GM23338 (cell line): ENCODE measurements at regions not wholly inside any gene's neighbourhood (a gene's known extent, or its start where the extent isn't known, plus 50 kb on each side); places are given as distances from the start of the nearest gene placed in this dataset.

ENCODE experiments used
- CREB1 ChIP-seq: fragments of 250-450 bp; sonication (Bioruptor Pico); IDR thresholded peaks from 2 replicates; pipeline ENCODE4 v1.5.0; 2020; ENCODE audit warnings: low read depth, mild to moderate bottlenecking, moderate library complexity
- CTCF ChIP-seq, 2 experiments: fragments of 200-600 bp in 1 of 2; sonication (generic) in 1 of 2; conservative IDR thresholded peaks; 2 replicates each; pipeline versions ENCODE4 v1.5.1 to v1.6.1; 2016 to 2017; ENCODE audit warnings: antibody characterized with exemption in 2 of 2, low read depth in 2 of 2, mild to moderate bottlenecking in 2 of 2, moderate library complexity in 1 of 2
- ETS1 ChIP-seq: IDR thresholded peaks from 2 replicates; pipeline ENCODE4 v1.6.1; 2016; ENCODE audit warnings: antibody characterized with exemption
- EZH2 ChIP-seq: fragments of 200-600 bp; sonication (generic); IDR thresholded peaks from one replicate; pipeline ENCODE4 v1.8.0; 2017; ENCODE audit warnings: antibody characterized with exemption, mild to moderate bottlenecking, low read depth; ENCODE audit not compliant: unreplicated experiment
- EZH2phosphoT487 ChIP-seq: fragments of 200-600 bp; sonication (generic); IDR thresholded peaks from one replicate; pipeline ENCODE4 v1.8.1; 2018; ENCODE audit warnings: antibody characterized with exemption; ENCODE audit not compliant: unreplicated experiment
- JUNB ChIP-seq: IDR thresholded peaks from one replicate; pipeline ENCODE4 v1.6.1; 2016; ENCODE audit warnings: antibody characterized with exemption; ENCODE audit not compliant: unreplicated experiment
- NANOG ChIP-seq: IDR thresholded peaks from 2 replicates; pipeline ENCODE4 v1.6.1; 2016; ENCODE audit warnings: antibody characterized with exemption, borderline replicate concordance
- POLR2AphosphoS5 ChIP-seq: IDR thresholded peaks from 2 replicates; pipeline ENCODE4 v1.6.1; 2016; ENCODE audit warnings: antibody characterized with exemption, low read depth
- REST ChIP-seq: IDR thresholded peaks from one replicate; pipeline ENCODE4 v1.6.1; 2018; ENCODE audit warnings: antibody characterized with exemption; ENCODE audit not compliant: unreplicated experiment
- ZNF114 ChIP-seq: fragments of 250-450 bp; sonication (Bioruptor Pico); IDR thresholded peaks from 2 replicates; pipeline ENCODE4 v1.5.0; 2020; ENCODE audit warnings: mild to moderate bottlenecking, moderate library complexity
- ZNF331 ChIP-seq: fragments of 250-450 bp; sonication (Bioruptor Pico); IDR thresholded peaks from 2 replicates; pipeline ENCODE4 v1.5.0; 2020; ENCODE audit warnings: low read depth, mild to moderate bottlenecking, moderate library complexity
- ZNF462 ChIP-seq: fragments of 250-450 bp; sonication (Bioruptor Pico); IDR thresholded peaks from 2 replicates; pipeline ENCODE4 v1.5.0; 2020; ENCODE audit warnings: mild to moderate bottlenecking, moderate library complexity

- no peak for TF ChIP-seq CTCF (conservative IDR thresholded peaks at IDR 0.05; ENCODE audit: low read depth in 2 of 2)
- no peak for TF ChIP-seq NANOG
- no peak for TF ChIP-seq POLR2AphosphoS5
- no peak for TF ChIP-seq EZH2phosphoT487
- no peak for TF ChIP-seq REST
- no peak for TF ChIP-seq CREB1 (CRISPR knock-in tag)
- TF ChIP-seq EZH2: no peak
- no peak for TF ChIP-seq JUNB
- TF ChIP-seq ZNF114: no peak
- TF ChIP-seq ZNF331 (CRISPR knock-in tag): no peak
- no peak for TF ChIP-seq ETS1
- no peak for TF ChIP-seq ZNF462 (CRISPR knock-in tag)
Measured at GRCh38 chr3:110680450-110680849, 391.2 kb upstream of the NECTIN3 start.
